ENCODE measurements at regions not wholly inside any gene's neighbourhood (a gene's known extent, or its start where the extent isn't known, plus 50 kb on each side); places are given as distances from the start of the nearest gene placed in this dataset.

DNA sequence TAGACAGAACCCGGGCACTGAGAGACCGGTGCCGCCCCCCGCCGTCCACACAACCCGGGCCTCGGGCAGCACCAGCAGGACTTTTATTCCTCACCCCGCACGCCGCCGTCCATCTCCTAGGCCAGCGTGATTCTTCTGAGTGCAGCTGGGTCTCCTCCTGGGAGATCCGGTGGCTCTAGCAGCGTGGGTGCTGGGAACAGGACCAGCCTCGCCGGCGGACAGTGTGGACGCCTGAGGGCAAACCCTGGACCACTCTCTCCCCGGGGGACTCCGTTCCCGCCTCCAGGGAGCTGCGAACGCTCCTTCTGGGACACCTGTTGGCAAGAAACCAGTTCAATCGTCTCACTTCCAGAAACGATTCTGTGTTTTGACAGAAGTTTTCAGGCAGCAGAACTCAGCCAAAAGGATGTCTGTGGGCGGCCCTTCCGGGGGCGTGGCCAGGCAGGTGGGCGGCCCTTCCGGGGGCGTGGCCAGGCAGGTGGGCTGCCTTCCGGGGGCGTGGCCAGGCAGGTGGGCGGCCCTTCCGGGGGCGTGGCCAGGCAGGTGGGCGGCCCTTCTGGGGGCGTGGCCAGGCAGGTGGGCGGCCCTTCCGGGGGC is 130.7 kb downstream of the DLL1 start:
- peak in 2 of 4 experiments; percentile 9 to 18 for DNase-seq

DNA sequence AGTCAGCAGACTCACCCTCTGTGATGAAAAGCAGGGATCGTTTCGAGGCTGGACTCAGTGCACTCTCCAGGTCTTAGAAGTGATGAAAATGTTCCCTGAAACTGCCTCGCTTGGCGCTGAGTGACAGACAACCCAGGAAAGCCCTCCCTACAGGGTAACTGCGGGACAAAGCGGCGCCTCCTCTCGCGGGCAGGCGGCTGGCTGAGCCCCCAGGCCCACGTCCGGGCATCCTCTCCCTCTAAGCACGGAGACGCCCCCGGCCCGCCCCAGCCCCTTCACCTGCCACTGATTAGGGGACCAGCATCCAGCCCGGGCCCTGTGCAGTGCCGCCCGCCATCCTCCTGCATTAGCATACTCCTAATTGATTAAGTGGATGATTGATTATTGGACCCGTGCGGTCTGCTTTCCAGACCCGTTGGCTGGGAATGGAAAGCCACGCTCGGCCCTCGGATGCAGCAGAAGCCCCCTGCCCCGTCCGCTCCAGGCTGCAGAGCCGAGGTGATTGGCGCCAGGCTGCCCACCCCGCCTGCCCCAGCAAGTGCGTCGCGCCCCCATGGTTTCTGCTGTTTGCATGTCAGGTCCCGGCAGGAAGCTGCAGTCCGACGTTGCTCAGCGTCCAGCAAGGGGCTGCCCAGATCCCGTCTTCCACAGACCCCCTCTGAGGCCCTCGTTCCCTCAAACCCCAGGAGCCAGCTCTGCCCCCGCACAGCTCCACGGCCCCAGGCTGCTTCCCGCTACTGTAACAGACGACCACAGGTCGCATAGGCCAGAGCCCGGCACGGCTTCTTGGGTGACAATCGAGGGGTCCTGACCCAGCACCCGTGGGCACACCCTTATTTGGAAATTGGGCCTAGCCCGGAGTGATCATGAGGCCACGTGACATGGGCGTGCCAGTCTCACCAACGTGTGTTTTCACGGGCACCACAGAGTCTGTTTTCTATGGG is 131.6 kb downstream of the DLL1 start:
- no peak for DNase-seq

DNA sequence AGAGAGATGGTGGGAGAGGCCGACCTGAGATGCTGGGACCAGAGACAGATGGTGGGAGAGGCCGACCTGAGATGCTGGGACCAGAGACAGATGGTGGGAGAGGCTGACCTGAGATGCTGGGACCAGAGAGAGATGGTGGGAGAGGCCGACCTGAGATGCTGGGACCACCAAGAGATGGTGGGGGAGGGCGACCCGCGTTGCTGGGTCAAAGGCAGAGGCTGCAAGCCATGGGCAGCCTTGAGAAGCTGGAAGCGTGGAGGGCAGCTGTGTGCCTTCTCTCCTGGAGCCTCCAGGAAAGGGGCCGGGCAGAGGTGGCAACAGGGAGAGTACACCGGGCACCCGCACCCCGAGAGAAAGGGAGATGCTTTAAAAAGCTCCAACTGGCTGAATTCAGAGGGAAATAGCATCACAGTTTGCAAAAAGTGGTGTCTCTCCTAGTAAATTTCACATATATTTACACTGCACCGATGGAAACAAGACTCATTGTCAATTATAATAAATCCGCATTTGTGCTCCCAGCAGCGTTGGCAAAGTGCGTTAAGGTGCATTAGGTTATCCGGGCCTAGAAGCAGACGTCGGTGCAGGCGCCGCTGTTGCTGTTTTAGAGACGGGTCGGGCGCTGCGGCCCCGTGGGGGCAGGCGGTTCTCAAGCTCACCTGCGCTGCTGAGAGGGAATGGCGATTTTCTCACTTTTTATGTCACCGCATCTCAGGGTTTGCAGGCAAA is 132.4 kb downstream of the DLL1 start:
- no peak for DNase-seq

DNA sequence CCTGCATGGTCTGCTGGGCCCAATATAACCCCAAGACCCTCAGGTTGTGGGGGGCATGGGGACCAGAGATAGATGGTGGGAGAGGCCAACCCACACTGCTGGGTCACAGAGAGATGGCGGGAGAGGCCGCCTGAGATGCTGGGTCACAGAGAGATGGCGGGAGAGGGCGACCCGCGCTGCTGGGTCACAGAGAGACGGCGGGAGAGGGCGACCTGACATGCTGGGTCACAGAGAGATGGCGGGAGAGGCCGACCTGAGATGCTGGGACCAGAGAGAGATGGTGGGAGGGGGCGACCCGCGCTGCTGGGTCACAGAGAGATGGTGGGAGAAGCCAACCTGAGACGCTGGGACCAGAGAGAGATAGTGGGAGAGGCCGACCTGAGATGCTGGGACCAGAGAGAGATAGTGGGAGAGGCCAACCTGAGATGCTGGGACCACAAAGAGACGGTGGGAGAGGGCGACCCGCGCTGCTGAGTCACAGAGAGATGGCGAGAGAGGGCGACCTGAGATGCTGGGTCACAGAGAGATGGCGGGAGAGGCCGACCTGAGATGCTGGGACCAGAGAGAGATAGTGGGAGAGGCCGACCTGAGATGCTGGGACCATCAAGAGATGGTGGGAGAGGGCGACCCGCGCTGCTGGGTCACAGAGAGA is 133.2 kb downstream of the DLL1 start:
- DNase-seq = no peak

DNA sequence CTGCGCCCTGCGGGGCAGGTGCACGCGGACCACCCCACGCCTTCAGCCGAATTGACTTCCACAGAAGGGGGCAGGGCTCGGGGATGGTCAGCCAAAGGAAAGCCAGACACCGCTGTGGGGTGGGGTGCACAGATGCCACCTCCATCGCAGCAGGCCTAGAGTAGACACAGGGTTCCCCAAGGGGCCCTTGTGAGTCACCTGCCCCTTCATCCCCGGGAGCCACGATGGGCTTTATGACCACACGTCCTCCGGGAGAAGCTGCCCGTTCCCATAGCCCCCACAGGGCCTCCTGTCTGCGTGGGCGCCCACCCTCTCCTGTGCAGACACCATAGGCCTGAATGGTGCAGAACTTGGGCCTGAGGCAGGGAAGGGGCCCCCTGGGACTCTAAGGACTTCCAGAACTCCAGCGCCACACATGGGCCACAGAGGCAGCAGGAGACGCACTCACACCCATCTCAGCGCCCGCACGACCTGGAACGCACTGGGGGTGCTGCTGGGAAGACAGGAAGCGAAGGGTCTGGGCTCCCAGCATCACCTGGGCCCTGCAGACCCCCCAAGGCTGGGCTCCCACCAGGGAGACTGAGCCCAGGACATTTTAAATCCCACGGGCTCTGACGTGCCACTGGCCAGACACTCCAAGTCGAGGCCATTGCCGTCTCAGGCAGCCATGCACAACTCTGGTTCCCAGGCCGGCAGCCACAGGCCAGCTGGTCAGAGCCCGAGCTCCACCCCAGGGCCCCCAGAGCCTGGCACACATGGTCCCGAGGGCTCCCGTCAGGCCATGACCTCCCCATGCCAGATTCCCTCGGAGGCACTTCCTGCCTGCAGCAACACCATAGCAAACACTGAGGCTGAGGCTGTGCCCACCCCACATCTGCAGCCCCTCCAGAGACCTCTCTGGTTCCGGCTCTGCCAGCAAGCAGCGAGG is 134.2 kb downstream of the DLL1 start:
- DNase-seq = no peak

DNA sequence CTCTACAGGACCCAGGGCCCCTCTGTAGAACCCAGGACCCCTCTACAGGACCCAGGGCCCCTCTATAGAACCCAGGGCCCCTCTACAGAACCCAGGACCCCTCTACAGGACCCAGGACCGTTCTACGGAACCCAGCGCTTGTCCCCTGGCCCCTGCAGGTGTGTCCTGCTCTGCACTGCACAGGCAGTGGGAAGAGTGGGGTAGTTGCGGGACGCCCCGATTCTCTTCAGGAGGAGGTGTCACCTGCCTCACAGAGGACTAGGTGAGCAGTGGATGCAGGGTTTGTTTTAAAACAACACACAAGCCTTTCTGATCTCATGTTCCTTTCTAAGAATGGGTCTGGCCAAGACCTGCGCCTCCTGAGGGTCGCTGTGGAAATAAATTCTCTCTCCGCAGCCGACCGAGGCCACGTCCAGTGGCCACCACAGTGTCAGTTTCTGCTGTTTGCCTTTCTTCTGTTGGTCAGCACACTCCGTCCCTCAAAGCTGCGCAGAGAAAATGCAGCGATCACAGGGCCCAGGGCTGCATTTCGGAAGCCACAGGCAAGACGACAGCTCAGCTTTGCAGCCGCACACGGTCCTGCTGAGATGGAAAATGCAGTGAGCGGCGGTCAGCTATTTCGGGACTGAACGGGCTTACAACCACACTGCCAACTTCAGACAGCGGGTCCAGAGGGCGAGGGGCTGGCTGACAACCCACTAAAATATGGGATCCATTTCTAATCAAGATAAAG is 135.2 kb downstream of the DLL1 start:
- DNase-seq = no peak

DNA sequence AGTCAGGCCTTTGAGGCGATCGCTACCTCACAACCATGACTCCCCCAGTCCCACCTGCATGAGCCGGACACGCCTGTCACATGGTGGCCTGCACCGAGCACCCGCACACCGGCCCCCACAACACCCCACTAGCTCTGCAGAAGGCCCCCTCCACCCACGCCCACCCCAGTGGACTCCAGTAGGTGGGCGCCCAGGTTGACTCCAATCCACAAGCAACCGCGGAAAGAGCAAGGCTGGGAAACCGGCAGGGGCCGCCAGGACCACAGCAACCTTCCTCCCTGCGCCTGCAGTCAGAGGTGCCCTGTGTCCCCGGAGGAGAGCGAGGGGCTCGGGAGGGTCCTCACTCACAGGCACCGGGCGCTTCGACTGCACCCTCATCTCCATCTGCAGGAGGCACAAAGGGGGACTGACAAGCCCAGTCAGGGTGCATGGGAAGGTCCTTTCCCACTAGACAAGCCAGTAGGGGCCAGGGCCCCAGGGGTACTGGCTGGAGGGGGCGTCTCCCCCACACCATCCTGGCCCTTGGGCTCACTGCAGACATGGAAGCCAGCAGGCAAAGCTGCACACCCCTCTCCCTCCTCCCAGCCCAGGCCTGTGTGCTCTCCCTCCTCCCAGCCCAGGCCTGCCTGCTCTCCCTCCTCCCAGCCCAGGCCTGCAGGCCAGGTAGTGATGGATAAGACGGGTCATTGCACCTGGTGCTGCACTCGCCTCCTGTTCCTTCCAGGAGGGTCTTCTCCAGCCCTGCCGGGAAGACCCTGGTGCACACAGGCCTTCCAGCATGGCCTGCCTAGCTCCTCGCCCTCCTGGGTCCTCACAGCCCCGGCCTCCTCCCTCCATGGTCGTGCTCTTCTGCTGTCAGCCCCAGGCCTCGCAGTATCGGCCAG is 137.2 kb downstream of the DLL1 start:
- DNase-seq = no peak

DNA sequence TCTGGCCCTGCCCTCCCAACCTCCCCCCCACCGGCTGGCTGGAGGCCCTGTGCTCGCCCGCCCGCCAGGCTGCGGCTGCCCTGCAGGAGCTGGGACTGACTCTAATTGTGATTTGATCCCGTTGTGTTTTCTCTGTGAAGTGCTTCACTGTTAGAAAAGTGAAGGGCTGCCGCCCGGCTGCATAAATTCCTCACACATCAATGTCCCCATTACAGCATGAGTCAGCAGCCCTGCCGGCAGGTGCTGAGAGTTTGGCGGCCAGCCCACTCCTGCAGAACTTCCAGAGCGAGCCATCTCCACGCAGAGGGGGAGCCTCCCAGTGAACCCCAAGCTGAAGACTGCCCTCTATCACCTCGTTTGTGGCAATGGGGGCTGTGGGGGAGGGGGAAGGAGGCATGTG is 137.9 kb downstream of the DLL1 start:
- no peak for DNase-seq

DNA sequence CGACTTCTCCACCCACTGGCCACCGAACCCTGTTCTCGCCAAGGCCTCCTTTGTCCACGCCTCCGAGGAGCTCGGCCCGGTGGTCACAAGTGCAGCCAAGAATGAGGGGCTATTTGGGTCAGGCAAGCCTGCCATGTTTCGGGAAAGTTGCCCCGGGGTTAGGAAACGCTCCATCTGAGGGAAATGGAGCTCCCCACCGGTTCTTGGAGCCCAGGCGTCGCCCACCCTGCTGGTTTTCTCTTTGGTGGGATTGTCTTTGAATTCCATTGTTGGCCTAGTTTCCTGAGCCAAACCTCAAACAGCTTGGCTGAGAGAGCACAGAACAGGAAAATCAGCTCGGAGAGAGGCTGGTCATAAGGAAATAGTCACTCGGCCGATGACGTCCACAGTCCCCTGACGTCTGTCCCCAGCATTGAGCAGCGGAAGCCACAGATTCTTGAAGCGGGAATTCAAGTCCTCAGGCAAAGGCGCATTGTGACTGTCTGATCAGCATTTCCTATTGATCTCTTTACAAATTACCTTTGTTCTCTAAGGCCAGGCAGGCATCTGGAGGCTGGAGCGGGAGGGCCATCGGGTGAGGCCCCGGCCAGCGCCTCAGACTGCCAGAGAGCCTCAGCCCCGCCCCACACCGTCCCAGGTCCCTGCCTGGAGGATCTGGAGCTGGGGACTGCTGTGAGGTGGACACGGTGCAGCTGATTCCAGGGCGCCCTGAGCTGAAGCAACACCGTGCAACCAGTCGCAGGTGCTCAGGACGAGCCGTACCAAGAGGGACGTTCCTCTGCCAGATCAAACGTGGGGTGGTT is 138.6 kb downstream of the DLL1 start:
- DNase-seq = no peak

DNA sequence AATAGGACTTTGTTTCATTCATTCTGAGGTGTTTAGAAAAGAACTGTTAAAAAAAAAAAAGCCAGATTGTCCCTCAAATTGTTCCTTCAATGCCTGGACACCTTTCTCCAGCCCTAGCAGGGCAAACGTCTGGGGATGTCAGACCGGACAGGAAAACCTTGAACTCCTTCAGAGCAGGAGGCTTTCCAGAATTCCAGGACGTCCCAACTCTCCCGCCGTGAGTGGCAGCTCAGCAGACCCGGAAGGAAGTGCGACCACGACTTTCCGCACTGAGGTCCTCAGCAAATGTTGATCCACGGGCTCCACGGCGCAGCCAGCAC is 139.1 kb downstream of the DLL1 start:
- DNase-seq = no peak

DNA sequence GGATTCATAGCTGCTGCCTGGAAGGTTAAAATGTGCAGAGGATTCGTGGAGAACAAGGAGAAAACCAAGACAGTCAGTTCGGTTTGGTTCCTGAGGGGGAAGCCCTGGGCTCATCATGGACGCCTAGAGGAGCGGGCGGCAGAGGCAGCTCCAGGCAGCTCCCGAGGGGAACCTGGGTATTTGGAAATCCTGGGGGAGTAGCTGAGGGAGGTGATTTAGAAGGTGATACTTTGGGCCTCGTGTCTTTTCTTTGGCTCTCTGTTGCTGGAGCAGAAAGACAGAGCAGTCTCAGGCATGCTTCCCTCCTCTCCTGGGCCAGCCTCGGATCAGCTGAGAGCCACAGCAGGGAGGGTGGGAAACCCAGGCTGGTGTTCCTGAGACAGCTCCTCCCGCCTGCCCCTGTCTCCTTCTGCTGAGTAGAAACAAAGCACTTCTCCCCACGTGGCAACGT is 139.5 kb downstream of the DLL1 start:
- DNase-seq = no peak

DNA sequence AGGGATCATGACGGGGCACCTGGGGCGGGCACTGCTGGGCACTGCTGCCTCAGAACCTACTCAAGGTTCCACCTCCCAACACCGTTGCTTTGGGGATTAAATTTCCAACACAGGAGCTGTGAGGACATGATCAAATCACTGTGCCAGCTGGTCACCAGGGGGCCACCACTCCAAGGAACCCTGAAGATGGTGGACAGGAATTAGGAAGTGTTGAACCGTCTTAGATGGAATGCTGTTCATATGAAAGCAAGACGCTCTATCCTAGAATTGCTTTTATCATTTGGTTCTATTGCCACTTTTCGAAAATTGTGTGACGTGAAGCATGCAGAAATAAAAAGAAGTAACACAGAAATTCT is 140.3 kb downstream of the DLL1 start:
- no peak for DNase-seq

DNA sequence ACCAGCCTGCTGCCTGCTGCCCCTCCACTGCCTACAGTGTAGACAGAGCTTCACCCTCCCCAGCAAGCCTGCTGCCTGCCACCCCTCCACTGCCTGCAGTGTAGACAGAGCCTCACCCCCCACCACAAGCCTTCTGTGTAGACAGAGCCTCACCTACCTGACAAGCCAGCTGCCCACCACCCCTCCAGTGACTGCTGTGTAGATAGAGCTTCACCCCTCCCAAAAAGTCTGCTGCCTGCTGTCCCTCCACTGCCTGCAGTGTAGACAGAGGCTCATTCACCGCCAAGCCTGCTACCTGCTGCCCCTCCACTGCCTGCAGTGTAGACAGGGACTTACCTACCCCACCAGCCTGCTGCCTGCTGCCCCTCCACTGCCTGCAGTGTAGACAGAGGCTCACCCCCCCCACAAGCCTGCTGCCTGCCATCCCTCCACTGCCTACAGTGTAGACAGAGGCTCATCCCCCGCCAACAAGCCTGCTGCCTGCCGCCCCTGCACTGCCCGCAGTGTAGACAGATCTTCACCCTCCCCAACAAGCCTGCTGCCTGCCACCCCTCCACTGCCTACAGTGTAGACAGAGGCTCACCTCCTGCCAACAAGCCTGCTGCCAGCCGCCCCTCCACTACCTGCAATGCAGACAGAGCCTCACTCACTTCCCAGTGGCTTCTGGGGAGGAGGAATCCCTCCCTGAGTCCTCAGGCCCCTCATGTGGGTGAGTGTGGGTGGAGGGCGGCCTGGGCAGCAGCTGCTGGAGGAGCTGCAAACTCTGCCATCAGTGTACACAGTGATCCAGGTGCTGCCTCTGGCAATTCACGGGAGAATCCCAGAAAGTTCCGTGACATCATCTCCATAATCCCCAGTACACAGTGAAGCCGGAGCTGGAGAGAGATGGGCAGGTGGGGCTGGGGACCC is 140.9 kb downstream of the DLL1 start:
- DNase-seq = no peak

DNA sequence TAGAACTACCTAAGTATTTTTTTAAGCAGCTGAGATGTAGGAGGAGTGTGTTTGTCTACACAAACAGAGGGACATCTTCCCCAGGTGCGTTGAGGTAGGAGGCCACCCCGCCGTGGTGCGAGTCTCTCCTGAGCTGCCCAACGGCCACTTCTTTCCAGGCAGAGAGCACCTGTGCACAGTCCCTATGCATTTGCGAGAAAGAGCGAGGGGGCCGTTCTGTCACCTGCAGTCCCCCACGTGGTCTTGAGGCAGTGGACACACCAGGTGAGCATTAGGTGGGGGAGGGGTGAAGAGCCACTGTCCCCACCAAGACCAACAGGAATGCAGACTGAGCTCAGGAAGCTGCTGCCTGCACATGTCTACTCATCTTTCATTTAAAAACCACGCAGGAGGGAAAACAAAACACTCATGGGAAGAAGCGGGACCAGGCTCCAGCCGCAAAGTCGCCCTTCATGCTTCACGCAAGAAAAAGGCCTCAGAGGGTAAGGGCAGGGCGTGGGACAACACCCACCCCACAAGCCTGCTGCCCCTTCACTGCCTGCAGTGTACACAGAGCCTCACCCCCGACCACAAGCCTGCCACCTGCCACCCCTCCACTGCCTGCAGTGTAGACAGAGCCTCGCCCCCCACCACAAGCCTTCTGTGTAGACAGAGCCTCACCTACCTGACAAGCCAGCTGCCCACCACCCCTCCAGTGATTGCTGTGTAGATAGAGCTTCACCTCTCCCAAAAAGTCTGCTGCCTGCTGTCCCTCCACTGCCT is 142.0 kb downstream of the DLL1 start:
- no peak for DNase-seq

DNA sequence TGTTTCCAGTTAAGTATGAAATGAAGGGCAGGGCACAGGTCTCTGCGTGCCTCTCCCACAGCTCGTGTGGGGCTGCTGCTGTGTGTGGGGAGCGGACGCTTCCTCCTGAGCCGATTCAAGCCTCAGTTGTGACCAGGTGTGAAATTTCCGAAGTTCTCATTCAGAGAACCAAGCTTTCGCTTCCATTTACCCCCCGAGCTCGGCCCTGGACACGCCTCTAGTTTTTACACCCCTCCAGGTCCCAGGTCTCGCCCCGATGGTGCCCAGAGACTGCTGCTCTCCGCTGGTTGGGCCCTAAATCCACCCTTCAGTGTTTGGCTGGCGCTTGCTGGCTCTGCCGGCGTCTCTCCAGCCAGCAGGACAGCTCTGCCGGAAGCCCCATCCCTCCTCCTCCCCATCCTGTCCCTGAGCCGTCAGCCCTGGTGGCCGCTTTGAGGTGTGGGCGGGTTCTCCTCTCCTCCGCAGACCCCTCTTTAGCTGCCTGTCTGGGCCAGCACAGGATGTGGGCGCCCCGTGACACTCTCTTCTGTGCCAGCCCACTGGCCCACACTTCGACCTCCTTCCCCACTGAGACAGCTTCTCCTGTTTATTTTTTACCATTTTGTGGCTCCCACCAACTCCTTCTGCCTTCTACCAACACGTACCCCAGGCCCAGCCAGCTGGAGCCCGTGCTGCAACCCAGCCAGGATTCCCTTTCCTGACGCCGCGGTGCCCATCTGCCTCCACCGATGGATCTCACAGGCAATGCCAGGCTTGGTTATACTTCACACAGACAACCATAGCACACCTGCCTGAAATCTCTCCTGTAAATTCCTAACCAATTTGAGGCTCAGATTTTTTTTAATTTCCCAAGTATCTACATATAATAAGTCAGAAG is 142.8 kb downstream of the DLL1 start:
- peak in 2 of 4 experiments; percentile 24 to 30 for DNase-seq

DNA sequence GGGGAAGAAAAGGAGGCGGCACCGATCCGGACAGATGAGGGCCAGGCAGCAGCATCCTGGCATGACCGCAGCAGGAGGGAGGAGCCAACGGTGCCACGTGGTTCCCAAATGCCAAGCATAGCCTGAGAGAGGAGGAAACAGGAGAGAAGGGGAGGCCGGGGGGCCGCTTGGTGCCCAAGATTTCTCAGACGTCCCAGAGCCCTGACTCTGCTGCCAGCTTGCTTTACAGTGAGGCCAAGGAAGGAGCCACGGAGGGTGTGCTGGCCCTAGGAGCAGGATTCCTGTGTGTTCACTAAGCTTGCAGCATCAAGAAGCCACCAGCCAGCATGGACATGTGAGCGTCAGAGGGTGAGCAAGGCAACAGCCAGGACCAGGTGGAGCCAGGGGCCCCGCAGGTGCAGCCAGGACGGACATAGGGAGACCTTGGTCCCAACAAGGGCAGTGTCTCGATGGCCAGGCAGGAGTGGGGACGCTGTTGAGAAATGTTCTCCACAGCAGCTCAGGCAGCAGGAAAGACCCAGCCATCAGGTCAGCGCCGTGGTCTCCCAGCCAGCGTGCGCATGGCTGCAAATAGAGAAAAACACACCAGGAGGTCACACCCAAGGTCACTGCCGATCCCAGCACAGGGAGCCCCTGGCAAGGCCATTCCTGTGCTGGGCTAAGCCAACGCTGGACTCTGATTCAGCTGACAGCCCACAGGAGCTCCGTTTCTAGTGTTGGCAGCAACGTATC is 143.7 kb downstream of the DLL1 start:
- DNase-seq = no peak
